Mucosa of descending colon (tissue), 3 donors: ENCODE measurements at regions not wholly inside any gene's neighbourhood (a gene's known extent, or its start where the extent isn't known, plus 50 kb on each side); places are given as distances from the start of the nearest gene placed in this dataset.

Experiments
- ATAC-seq: fragments of 200-7000 bp; cut with Tn5 transposase; one replicate; pipeline ENCODE4 v1.9.1; 2020; ENCODE audit warnings: mild to moderate bottlenecking, moderate library complexity
- DNase-seq, 3 donors: peaks; one replicate each; pipeline ENCODE4 v3.0.0-alpha.2; 2020
- H3K36me3 ChIP-seq: fragments of 200-600 bp; one replicate; pipeline ENCODE4 v1.8.0; 2021; ENCODE audit warnings: low read depth, mild to moderate bottlenecking
- H3K4me1 ChIP-seq: fragments of 200-600 bp; one replicate; pipeline ENCODE4 v1.8.0; 2021; ENCODE audit warnings: low read depth, mild to moderate bottlenecking
- H3K4me3 ChIP-seq: fragments of 200-600 bp; one replicate; pipeline ENCODE4 v1.8.0; 2021; ENCODE audit warnings: mild to moderate bottlenecking
- H3K9me3 ChIP-seq: fragments of 200-600 bp; one replicate; pipeline ENCODE4 v1.8.0; 2021; ENCODE audit warnings: mild to moderate bottlenecking
- intact Hi-C, 2 donors: fragments of 100-400 bp; cut with DNase I in 1 of 2; cut with micrococcal nuclease in 1 of 2; formaldehyde crosslinking; loops; one replicate each; pipeline versions ENCODE4 v1.11.0 to v1.11.1; 2022; cut with DNase I, micrococcal nuclease
- TF ChIP-seq, protein P1 (sequence below): fragments of 200-600 bp; IDR thresholded peaks from one replicate; pipeline ENCODE4 v1.8.0; 2022; ENCODE audit warnings: antibody characterized with exemption, mild to moderate bottlenecking
- donor health status: DM: no; HTN: no; CAD: no; lungs with moderate emphysema.
- donor health status: DM: no; HTN: no; CAD: no.
- donor health status: DM: no; HTN: yes; CAD: no.

DNA sequence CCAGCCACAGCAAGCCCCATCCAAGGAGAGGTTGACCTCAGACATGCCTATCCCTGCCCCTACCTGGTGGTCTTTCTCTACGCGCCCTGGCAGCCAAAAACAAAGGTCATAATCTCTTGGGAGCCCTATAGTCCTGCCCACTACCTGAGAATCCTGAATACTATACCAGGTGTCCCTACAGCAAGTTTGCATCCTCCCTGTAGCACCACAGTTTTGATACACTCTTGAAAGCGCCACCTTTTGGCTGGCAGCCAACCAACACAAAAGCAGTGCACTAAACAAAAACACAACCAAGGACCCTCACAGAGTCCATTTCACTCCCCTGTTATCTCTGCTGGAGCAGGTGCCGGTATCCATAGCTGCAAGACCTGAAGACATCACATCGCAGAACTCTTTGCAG is 523.8 kb upstream of the CPEB2 start:
- Histone ChIP-seq H3K4me1 (no peaks in the 10 kb centered on the region), H3K9me3 (no peaks in the 10 kb centered on the region), H3K4me3 (no peak overlapping the region), H3K36me3 (no peaks in the 10 kb centered on the region)
- ATAC-seq (no peak), DNase-seq (no peak)
- TF ChIP-seq, protein P1, sequence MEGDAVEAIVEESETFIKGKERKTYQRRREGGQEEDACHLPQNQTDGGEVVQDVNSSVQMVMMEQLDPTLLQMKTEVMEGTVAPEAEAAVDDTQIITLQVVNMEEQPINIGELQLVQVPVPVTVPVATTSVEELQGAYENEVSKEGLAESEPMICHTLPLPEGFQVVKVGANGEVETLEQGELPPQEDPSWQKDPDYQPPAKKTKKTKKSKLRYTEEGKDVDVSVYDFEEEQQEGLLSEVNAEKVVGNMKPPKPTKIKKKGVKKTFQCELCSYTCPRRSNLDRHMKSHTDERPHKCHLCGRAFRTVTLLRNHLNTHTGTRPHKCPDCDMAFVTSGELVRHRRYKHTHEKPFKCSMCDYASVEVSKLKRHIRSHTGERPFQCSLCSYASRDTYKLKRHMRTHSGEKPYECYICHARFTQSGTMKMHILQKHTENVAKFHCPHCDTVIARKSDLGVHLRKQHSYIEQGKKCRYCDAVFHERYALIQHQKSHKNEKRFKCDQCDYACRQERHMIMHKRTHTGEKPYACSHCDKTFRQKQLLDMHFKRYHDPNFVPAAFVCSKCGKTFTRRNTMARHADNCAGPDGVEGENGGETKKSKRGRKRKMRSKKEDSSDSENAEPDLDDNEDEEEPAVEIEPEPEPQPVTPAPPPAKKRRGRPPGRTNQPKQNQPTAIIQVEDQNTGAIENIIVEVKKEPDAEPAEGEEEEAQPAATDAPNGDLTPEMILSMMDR, result no peak
- intact Hi-C loops, result no loop called here

DNA sequence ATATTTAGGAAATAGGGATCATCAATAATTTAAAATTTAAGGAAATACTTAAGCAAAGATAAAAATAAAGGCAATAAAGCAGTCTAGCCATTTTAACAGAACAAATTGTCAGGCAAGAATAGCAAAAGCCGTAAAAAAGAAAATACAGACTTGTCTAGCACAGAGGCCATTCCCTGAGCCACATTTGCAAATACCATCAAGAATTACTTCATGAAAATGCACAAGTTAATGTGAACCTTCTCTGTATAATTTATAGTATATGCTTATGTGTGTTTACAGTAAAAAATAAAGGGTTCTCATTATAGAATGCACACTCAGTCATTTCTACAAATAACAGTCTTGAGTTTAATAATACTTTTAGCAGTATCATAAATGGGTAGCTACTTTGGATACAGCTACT is 505.9 kb upstream of the CPEB2 start:
- H3K4me1 ChIP-seq, result no peaks in the 10 kb centered on the region
- intact Hi-C loops, result no loop called here
- no peaks in the 10 kb centered on the region for H3K9me3 ChIP-seq
- ATAC-seq (no peak), DNase-seq (no peak)
- no peak overlapping the region for H3K4me3 ChIP-seq
- H3K36me3 ChIP-seq, result no peaks in the 10 kb centered on the region
- TF ChIP-seq, protein P1, result no peak

DNA sequence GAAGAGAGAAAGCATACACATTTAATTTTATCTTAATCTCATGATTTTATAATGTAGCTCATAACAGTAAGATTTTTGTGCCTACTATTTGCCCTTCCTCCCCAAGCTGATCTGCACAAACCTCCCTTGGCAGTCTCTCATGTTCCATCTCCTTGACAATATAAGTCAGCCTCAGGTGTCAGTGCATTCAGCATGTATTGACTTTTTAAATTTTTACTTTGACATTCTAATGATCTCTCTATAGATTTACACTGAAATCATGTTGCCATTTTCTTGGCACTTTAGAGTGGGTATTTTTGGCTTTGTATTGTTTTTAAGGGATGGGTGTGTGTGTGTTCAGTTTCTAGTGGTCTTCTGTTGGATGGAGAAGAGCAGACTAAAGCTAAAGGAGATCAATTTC is 505.3 kb upstream of the CPEB2 start:
- intact Hi-C loops, result no loop called here
- ATAC-seq (no peak), DNase-seq (no peak)
- H3K9me3 ChIP-seq, result no peaks in the 10 kb centered on the region
- no peaks in the 10 kb centered on the region for H3K4me1 ChIP-seq
- H3K4me3 ChIP-seq, result no peak overlapping the region
- TF ChIP-seq, protein P1, result no peak
- no peaks in the 10 kb centered on the region for H3K36me3 ChIP-seq

DNA sequence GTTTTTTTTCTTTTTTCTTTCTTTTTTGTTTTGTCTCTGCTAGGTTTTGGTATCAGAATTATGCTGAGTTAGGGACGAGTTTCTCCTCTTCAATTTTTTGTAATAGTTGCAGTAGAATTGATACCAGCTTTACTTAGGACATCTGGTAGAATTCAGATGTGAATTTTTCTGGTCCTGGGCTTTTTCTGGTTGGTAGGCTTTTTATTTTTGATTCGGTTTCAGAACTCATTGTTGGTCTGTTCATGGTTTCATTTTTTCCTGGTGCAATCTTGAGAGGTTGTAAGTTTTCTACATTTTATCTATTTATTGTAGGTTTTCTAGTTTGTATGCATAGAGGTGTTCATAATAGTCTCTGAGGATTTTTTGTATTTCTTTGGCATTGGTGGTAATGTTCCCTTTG is 498.1 kb upstream of the CPEB2 start:
- intact Hi-C loops, result no loop called here
- Histone ChIP-seq H3K4me3 (no peak overlapping the region), H3K4me1 (no peaks in the 10 kb centered on the region), H3K9me3 (no peaks in the 10 kb centered on the region), H3K36me3 (no peaks in the 10 kb centered on the region)
- ATAC-seq, result no peak
- no peak for DNase-seq
- TF ChIP-seq, protein P1, result no peak

DNA sequence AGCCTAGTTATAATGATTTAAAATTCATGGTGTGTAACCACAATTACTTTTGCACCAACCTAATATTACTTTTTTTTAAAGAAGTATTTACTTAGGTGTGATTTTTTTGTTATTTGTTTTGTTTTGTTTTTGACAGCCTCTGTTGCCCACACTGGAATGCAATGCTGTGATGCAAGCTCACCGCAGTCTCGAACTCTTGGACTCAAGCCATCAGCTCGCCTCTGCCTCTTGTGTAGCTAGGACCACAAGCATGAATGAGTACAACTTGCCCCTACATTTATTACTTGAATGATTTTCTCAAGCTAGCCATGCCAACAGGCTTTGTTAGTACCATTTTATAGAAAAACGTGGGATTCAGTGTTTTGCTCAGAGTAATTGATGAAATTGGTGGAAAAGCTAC is 488.8 kb upstream of the CPEB2 start:
- TF ChIP-seq, protein P1, result no peak
- Histone ChIP-seq H3K9me3 (no peaks in the 10 kb centered on the region), H3K36me3 (no peaks in the 10 kb centered on the region), H3K4me1 (no peaks in the 10 kb centered on the region), H3K4me3 (no peak overlapping the region)
- intact Hi-C loops, result no loop called here
- ATAC-seq (no peak), DNase-seq (no peak)

DNA sequence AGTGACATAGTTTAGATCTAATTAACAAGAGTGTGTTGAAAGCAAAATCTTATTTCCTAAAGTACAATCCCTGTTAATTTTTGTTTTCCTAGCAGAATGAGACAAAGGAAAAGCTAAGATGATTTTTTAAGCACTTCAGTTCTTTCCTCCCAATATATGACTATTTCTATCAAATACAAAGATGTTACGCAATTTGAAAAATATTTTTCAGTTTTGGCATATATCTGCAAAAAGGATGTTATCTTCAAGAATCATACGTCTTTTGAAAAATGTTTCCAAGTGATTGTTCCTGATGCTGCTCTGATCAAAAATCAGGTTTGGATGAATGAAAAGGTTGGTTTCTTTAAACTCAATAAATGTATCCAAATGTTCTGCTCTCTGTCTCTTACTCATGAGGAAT is 486.7 kb upstream of the CPEB2 start:
- no peak for ATAC-seq
- TF ChIP-seq, protein P1, result no peak
- no peaks in the 10 kb centered on the region for H3K36me3 ChIP-seq
- no peak for DNase-seq
- H3K9me3 ChIP-seq, result no peaks in the 10 kb centered on the region
- intact Hi-C loops, result no loop called here
- H3K4me3 ChIP-seq, result no peak overlapping the region
- no peaks in the 10 kb centered on the region for H3K4me1 ChIP-seq
